ENCODE measurements at regions not wholly inside any gene's neighbourhood (a gene's known extent, or its start where the extent isn't known, plus 50 kb on each side); places are given as distances from the start of the nearest gene placed in this dataset.

DNA sequence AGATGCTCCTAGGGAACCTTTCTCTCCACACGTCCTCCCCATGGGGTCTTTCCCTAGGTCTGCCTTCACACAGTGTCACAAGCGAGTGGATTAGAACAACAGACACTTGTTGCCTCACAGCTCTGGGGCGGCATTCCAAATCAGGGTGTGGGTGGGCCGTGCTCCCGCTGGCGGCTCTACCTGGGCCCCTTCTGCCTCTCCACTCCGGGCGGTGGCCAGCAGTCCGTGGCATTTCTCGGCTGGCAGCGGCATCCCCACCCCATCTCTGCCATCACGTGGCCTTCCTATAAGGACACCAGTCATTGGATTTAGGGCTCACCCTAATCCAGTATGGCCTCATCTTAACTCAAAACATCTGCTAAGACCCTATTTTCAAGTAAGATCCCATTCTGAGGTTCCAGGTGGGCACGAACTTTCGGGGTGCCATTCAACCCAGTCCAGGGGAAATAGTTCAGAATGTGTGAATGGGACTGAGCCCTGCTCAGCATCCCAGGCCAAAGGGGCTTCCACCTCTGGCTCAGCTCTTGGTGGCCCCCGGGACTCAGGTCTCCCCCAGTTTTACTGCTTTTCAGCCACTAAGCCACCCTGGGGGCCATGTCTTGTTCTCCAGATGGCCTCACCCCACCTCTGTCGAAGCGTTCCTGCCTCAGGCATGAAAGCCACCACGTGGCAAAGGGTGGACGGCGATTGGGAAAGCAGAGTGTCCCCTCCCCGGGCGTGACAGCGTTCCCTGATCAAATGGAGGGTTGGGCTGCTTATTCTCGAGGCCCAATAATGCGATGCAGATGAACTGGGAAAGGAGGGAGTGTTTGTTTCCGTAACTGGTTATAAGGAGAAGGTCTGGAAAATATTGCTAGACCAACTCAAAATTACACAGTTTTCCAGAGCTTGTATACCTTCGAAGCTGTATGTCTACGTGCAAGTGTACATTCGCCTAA is 350.0 kb downstream of the GLRX3 start:
- TF ChIP-seq, protein P1, sequence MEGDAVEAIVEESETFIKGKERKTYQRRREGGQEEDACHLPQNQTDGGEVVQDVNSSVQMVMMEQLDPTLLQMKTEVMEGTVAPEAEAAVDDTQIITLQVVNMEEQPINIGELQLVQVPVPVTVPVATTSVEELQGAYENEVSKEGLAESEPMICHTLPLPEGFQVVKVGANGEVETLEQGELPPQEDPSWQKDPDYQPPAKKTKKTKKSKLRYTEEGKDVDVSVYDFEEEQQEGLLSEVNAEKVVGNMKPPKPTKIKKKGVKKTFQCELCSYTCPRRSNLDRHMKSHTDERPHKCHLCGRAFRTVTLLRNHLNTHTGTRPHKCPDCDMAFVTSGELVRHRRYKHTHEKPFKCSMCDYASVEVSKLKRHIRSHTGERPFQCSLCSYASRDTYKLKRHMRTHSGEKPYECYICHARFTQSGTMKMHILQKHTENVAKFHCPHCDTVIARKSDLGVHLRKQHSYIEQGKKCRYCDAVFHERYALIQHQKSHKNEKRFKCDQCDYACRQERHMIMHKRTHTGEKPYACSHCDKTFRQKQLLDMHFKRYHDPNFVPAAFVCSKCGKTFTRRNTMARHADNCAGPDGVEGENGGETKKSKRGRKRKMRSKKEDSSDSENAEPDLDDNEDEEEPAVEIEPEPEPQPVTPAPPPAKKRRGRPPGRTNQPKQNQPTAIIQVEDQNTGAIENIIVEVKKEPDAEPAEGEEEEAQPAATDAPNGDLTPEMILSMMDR (IDR thresholded peaks at IDR 0.05; ENCODE audit: low read depth, low read length), result no peak
- in situ Hi-C loops (cut with HindIII; ENCODE audit: low sequenced_read_pairs), result no loop called here
- no peak overlapping the region for H3K4me3 ChIP-seq (ENCODE audit: low read depth, low read length)
- no peak for DNase-seq (ENCODE audit: low read depth, low spot score)

DNA sequence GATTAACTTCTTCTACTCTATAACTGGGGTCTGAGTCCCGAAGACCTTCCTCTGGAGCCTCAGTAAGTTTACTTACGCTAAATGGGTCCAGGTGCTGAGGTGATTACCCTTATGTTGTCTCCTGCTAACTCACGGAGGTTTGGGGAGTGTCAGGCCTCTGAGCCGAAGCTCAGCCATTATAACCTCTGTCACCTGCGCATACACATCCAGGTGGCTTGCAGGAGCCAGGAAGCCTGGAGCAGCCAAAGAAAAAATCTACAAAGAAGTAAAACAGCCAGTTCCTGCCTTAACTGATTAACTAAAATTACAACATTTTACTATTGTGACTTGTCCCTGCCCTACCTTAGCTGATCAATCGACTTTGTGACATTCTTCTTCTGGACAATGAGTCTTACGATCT is 350.7 kb downstream of the GLRX3 start:
- DNase-seq (ENCODE audit: low read depth, low spot score), result no peak
- no peak overlapping the region for H3K4me3 ChIP-seq (ENCODE audit: low read depth, low read length)
- in situ Hi-C loops (cut with HindIII; ENCODE audit: low sequenced_read_pairs), result no loop called here
- TF ChIP-seq, protein P1 (IDR thresholded peaks at IDR 0.05; ENCODE audit: low read depth, low read length), result no peak

DNA sequence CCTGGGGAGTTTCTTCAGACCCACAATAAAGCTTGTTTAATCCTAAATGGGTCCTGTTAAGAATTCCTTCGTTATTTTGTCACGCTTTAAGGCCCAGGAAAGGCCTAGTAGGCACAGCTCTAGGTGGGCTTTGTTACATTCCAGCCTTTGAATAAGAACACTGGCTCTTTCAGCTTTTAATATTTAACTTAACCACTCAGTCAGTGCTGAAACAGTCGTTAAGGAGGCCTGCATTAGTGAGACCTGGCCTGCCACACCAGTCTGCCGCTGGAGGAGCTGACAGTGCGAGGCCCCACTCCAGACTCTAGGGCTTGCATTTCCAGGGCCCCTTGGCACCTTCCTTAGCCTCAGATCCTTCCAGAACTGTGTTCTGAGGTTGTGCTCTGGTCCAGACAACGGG is 351.4 kb downstream of the GLRX3 start:
- in situ Hi-C loops (cut with HindIII; ENCODE audit: low sequenced_read_pairs), result no loop called here
- TF ChIP-seq, protein P1 (IDR thresholded peaks at IDR 0.05; ENCODE audit: low read depth, low read length), result no peak
- no peak overlapping the region for H3K4me3 ChIP-seq (ENCODE audit: low read depth, low read length)
- DNase-seq (ENCODE audit: low read depth, low spot score), result no peak

DNA sequence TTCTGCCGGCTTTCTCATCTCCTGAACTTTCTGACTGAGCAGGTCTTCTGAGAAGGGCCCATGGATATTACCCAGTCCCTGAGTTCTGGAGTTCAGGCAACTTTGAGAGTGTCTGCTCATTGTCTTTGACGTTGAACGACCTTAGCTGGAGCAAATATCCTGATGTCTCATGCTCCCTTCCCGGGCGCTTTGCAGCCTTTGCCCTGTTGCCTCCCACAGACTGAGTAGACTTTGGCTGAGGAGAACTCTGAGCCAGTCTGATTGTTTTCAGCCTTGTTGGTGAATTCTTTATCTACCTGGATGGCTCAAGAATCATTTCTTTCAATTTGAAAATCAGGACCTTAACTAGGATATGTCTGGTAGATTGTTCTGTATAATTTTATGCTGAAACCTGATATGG is 353.7 kb downstream of the GLRX3 start:
- TF ChIP-seq, protein P1 (IDR thresholded peaks at IDR 0.05; ENCODE audit: low read depth, low read length), result no peak
- in situ Hi-C loops (cut with HindIII; ENCODE audit: low sequenced_read_pairs), result no loop called here
- no peak for DNase-seq (ENCODE audit: low read depth, low spot score)
- no peak overlapping the region for H3K4me3 ChIP-seq (ENCODE audit: low read depth, low read length)

DNA sequence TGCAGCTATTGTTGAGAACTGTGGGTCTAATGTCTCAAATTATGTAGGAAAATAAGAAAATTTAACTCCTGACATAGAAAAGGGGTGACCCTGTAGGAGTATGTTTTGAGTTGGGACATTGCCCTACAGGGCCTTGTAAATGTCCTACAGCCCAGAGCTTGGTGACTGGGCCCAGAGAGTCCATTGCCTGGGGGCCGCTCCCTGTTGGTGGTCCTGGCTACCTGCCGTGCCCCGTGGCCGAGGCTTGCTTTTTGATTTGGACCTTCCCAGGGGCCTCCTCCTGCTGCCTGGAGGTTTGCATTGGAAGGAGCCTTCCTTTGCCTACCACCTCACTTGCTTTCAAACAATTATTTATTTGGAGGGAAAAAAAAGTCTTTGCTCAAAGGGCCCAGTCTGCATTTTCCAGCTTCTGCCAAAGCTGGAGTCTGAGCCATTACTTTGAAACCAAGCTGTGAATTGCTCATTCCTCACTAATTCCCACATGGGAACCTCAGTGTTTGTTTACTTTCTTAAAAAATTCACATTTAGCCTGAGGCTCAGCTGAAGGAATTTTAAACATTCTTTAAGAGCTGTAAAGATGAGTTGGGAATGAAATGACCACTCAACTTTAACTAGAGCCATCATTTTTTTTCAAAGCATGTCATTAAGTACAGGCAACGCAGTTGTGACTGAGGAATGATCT is 355.0 kb downstream of the GLRX3 start:
- H3K4me3 ChIP-seq (ENCODE audit: low read depth, low read length), result no peak overlapping the region
- TF ChIP-seq, protein P1 (IDR thresholded peaks at IDR 0.05; ENCODE audit: low read depth, low read length), result no peak
- DNase-seq (ENCODE audit: low read depth, low spot score), result no peak
- in situ Hi-C loops (cut with HindIII; ENCODE audit: low sequenced_read_pairs), result no loop called here

DNA sequence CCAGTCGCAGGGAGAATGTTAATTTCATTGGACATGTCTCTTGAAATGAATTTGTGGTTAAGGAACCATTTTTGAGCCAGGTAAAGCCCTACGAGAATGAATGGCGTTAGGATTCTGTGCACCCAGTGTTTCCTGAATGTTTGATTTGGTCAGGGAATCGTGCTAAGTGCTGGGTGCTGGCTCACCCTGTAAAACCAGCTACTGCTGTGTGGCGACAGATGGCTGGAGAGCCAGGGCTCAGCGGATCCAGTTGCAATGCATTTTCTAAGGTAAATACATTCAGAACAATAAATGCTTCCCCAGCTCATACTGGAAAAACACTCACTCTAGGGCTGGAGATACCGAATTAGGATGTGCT is 355.5 kb downstream of the GLRX3 start:
- in situ Hi-C loops (cut with HindIII; ENCODE audit: low sequenced_read_pairs), result no loop called here
- TF ChIP-seq, protein P1 (IDR thresholded peaks at IDR 0.05; ENCODE audit: low read depth, low read length), result no peak
- no peak overlapping the region for H3K4me3 ChIP-seq (ENCODE audit: low read depth, low read length)
- no peak for DNase-seq (ENCODE audit: low read depth, low spot score)
